ENCODE measurements at regions not wholly inside any gene's neighbourhood (a gene's known extent, or its start where the extent isn't known, plus 50 kb on each side); places are given as distances from the start of the nearest gene placed in this dataset.

DNA sequence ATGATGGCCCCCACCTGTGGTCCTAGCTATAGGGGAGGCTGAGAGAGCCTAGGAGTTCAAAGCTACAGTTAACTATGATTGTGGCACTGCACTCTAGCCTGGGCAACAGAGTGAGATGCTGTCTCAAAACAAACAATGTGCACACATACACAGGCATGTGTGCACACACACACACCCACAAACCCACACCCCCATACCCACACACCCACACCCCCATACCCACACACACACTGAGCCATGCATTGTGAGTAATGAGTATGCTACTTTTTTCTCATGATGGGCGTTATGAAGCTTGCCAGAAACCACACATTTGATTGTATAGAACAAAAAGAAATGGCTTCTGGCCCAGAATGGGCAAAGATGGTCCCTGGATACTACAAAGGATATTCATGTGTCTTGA, 691.1 kb downstream of the SLC4A3 start:
- no peak overlapping the region for H3K27ac ChIP-seq (ENCODE audit: low read length)
- no peak overlapping the region for H3K4me3 ChIP-seq (ENCODE audit: low read length)
- ATAC-seq (no peak), DNase-seq (no peak)
- intact Hi-C loops (cut with DNase I), result no loop called here
- WGBS, result 26% methylated on average over 1 of the region's 1 CpG
- H3K9me3 ChIP-seq (ENCODE audit: control insufficient read depth, low read length), result no peaks in the 10 kb centered on the region
- H3K4me1 ChIP-seq (ENCODE audit: control insufficient read depth, insufficient read depth, low read length), result no peaks in the 10 kb centered on the region
- no peaks in the 10 kb centered on the region for H3K27me3 ChIP-seq (ENCODE audit: control insufficient read depth, insufficient read depth)

DNA sequence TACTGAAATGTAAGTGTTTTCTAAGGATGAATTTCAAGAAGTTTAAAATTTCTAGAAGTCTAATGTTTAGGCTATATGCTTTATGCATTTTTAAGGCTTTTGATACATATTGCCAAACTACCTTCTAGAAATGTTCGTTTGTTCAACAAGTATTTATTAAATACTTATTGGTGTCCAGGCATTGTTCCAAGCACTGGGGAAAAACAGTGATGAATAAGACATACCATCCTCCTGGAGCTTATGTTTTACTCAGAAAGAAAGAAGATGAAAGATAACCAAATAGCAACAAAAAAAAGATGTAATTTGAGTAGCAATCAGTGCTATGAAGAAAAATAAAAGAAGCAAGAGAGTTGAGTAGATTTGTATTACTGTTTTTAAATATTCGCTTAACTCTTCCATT, 692.9 kb downstream of the SLC4A3 start:
- Histone ChIP-seq H3K27ac (ENCODE audit: low read length) (no peak overlapping the region), H3K4me3 (ENCODE audit: low read length) (no peak overlapping the region), H3K27me3 (ENCODE audit: control insufficient read depth, insufficient read depth) (no peaks in the 10 kb centered on the region), H3K9me3 (ENCODE audit: control insufficient read depth, low read length) (no peaks in the 10 kb centered on the region), H3K4me1 (ENCODE audit: control insufficient read depth, insufficient read depth, low read length) (no peaks in the 10 kb centered on the region)
- DNase-seq, result no peak
- 75% methylated on average over 2 of the region's 2 CpGs for WGBS
- no peak for ATAC-seq
- intact Hi-C loops (cut with DNase I), result no loop called here

GRCh38 chr2:220332886-220333285, 705.5 kb downstream of the SLC4A3 start:
- Histone ChIP-seq H3K27ac (ENCODE audit: low read length) (no peak overlapping the region), H3K9me3 (ENCODE audit: control insufficient read depth, low read length) (no peaks in the 10 kb centered on the region), H3K4me3 (ENCODE audit: low read length) (no peak overlapping the region), H3K27me3 (ENCODE audit: control insufficient read depth, insufficient read depth) (no peaks in the 10 kb centered on the region), H3K4me1 (ENCODE audit: control insufficient read depth, insufficient read depth, low read length) (peaks cover 6% of the 10 kb centered on the region)
- ATAC-seq, result no peak
- intact Hi-C loops (cut with DNase I), result no loop called here
- WGBS, result 75% methylated on average over 1 of the region's 1 CpG
- no peak for DNase-seq

- DNase-seq (no peak), ATAC-seq (no peak)
- Histone ChIP-seq H3K27me3 (ENCODE audit: control insufficient read depth, insufficient read depth) (no peaks in the 10 kb centered on the region), H3K9me3 (ENCODE audit: control insufficient read depth, low read length) (no peaks in the 10 kb centered on the region), H3K4me3 (ENCODE audit: low read length) (no peak overlapping the region), H3K27ac (ENCODE audit: low read length) (no peak overlapping the region), H3K4me1 (ENCODE audit: control insufficient read depth, insufficient read depth, low read length) (peaks cover 6% of the 10 kb centered on the region)
- intact Hi-C loops (cut with DNase I), result no loop called here
Observed at GRCh38 chr2:220334210-220334609, 706.8 kb downstream of the SLC4A3 start.

GRCh38 chr2:220334871-220335590, 707.6 kb downstream of the SLC4A3 start:
- WGBS, result 53% methylated on average over 4 of the region's 4 CpGs
- H3K4me3 ChIP-seq (ENCODE audit: low read length), result no peak overlapping the region
- intact Hi-C loops (cut with DNase I), result no loop called here
- H3K9me3 ChIP-seq (ENCODE audit: control insufficient read depth, low read length), result no peaks in the 10 kb centered on the region
- H3K4me1 ChIP-seq (ENCODE audit: control insufficient read depth, insufficient read depth, low read length), result peaks cover 6% of the 10 kb centered on the region
- H3K27me3 ChIP-seq (ENCODE audit: control insufficient read depth, insufficient read depth), result no peaks in the 10 kb centered on the region
- peak in 1 of 3 donors; percentile 53 for DNase-seq
- peak in 1 of 2 donors; percentile 36 for ATAC-seq
- H3K27ac ChIP-seq (ENCODE audit: low read length), result no peak overlapping the region

DNA sequence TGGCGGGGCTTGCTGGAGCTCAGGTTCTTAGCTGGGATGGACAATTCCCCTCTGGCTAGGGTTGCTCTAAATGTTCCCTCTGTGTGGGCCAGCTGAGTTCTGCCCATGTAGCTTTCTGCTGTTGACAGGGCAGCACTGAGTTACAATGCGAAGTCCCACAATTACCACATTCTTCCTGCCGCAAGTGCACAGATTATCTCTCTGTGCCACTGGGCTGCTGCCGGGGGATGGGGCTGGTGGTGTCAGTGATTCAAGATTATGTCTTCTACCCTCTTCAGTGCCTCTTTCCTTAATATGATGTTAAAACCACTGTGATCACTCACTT, 708.1 kb downstream of the SLC4A3 start:
- Histone ChIP-seq H3K4me1 (ENCODE audit: control insufficient read depth, insufficient read depth, low read length) (peaks cover 6% of the 10 kb centered on the region), H3K27ac (ENCODE audit: low read length) (no peak overlapping the region), H3K4me3 (ENCODE audit: low read length) (no peak overlapping the region), H3K27me3 (ENCODE audit: control insufficient read depth, insufficient read depth) (no peaks in the 10 kb centered on the region), H3K9me3 (ENCODE audit: control insufficient read depth, low read length) (no peaks in the 10 kb centered on the region)
- peak; percentile 20 to 50 for ATAC-seq
- DNase-seq, result peak in 1 of 3 donors; percentile 35
- 39% methylated on average over 4 of the region's 4 CpGs for WGBS
- intact Hi-C loops (cut with DNase I), result no loop called here

- DNase-seq (no peak), ATAC-seq (no peak)
- Histone ChIP-seq H3K4me3 (ENCODE audit: low read length) (no peak overlapping the region), H3K4me1 (ENCODE audit: control insufficient read depth, insufficient read depth, low read length) (peaks cover 6% of the 10 kb centered on the region), H3K27ac (ENCODE audit: low read length) (no peak overlapping the region), H3K9me3 (ENCODE audit: control insufficient read depth, low read length) (no peaks in the 10 kb centered on the region), H3K27me3 (ENCODE audit: control insufficient read depth, insufficient read depth) (no peaks in the 10 kb centered on the region)
- intact Hi-C loops (cut with DNase I), result no loop called here
- 13% methylated on average over 2 of the region's 2 CpGs for WGBS
Observed at GRCh38 chr2:220336771-220337170, 709.3 kb downstream of the SLC4A3 start.

DNA sequence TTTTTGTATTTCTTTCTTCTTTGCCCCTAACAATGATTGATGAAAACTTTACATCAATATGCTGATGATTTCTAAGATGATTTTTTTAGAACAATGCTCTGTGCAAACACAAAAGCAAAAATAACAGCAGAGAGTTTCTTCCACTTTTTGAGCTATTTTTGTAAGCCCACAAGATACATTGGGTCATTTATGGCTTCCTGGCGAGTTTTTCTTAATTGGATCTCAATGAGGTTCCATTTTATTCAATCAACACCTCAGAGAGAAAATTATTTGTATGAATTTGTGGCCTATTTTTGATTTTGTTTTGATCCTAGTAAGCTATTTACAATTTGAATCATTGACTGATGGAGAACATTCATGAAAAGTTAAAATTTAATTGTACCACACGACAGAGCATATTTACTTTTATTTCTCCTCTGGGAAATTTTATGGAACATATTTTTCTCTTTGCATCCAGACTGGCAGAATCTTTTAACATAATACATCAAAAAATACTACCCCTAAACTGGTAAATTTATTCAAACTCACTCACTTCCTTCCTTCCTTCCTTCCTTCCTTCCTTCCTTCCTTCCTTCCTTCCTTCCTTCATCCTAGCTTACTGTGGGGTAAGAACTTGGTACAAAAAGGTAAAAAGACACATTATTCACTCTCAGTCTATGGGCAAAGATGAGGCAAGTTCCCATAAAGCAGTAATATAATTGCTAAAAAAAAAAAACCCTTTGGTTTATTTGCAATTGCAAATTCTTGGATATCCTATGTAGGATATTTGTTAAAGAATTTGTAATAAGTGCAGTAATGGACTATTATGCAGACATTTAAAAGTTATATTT, 710.4 kb downstream of the SLC4A3 start:
- H3K4me1 ChIP-seq (ENCODE audit: control insufficient read depth, insufficient read depth, low read length), result peaks cover 6% of the 10 kb centered on the region
- ATAC-seq (no peak), DNase-seq (no peak)
- H3K9me3 ChIP-seq (ENCODE audit: control insufficient read depth, low read length), result no peaks in the 10 kb centered on the region
- no peak overlapping the region for H3K27ac ChIP-seq (ENCODE audit: low read length)
- intact Hi-C loops (cut with DNase I), result no loop called here
- no peak overlapping the region for H3K4me3 ChIP-seq (ENCODE audit: low read length)
- H3K27me3 ChIP-seq (ENCODE audit: control insufficient read depth, insufficient read depth), result no peaks in the 10 kb centered on the region
- 76% methylated on average over 2 of the region's 2 CpGs for WGBS

GRCh38 chr2:220341014-220341413, 713.6 kb downstream of the SLC4A3 start:
- H3K4me1 ChIP-seq (ENCODE audit: control insufficient read depth, insufficient read depth, low read length), result no peaks in the 10 kb centered on the region
- DNase-seq (no peak), ATAC-seq (no peak)
- H3K9me3 ChIP-seq (ENCODE audit: control insufficient read depth, low read length), result no peaks in the 10 kb centered on the region
- intact Hi-C loops (cut with DNase I), result no loop called here
- no peak overlapping the region for H3K4me3 ChIP-seq (ENCODE audit: low read length)
- H3K27ac ChIP-seq (ENCODE audit: low read length), result no peak overlapping the region
- H3K27me3 ChIP-seq (ENCODE audit: control insufficient read depth, insufficient read depth), result no peaks in the 10 kb centered on the region
- 46% methylated on average over 3 of the region's 3 CpGs for WGBS

GRCh38 chr2:220346919-220347318, 719.5 kb downstream of the SLC4A3 start:
- no peaks in the 10 kb centered on the region for H3K27me3 ChIP-seq (ENCODE audit: control insufficient read depth, insufficient read depth)
- no peaks in the 10 kb centered on the region for H3K4me1 ChIP-seq (ENCODE audit: control insufficient read depth, insufficient read depth, low read length)
- H3K9me3 ChIP-seq (ENCODE audit: control insufficient read depth, low read length), result no peaks in the 10 kb centered on the region
- no peak overlapping the region for H3K27ac ChIP-seq (ENCODE audit: low read length)
- intact Hi-C loops (cut with DNase I), result no loop called here
- ATAC-seq (no peak), DNase-seq (no peak)
- no peak overlapping the region for H3K4me3 ChIP-seq (ENCODE audit: low read length)
- 69% methylated on average over 1 of the region's 1 CpG for WGBS

DNA sequence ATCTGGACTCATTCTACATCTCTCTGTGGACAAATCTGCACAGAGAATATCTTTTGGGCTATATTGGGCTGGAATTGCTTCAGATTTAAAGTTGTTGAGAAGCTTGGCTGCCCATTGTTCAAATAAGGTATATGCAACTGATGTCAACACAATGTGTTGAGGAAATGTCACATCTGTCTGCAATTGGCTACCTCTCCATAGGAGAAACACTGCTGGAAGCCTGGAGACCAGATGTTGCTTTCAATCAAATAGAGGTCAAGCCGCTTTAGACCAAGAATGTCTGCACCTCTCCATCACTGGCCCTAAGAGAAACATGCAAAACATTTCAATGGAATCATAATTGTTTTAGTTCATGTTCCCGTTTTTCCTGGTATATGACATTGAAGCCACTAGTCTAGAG, 720.2 kb downstream of the SLC4A3 start:
- DNase-seq, result no peak
- H3K4me1 ChIP-seq (ENCODE audit: control insufficient read depth, insufficient read depth, low read length), result no peaks in the 10 kb centered on the region
- no peak overlapping the region for H3K27ac ChIP-seq (ENCODE audit: low read length)
- WGBS, result 74% methylated on average over 2 of the region's 2 CpGs
- no peak overlapping the region for H3K4me3 ChIP-seq (ENCODE audit: low read length)
- H3K27me3 ChIP-seq (ENCODE audit: control insufficient read depth, insufficient read depth), result no peaks in the 10 kb centered on the region
- intact Hi-C loops (cut with DNase I), result no loop called here
- ATAC-seq, result no peak
- H3K9me3 ChIP-seq (ENCODE audit: control insufficient read depth, low read length), result no peaks in the 10 kb centered on the region
